ENCODE measurements at regions not wholly inside any gene's neighbourhood (a gene's known extent, or its start where the extent isn't known, plus 50 kb on each side); places are given as distances from the start of the nearest gene placed in this dataset.

DNA sequence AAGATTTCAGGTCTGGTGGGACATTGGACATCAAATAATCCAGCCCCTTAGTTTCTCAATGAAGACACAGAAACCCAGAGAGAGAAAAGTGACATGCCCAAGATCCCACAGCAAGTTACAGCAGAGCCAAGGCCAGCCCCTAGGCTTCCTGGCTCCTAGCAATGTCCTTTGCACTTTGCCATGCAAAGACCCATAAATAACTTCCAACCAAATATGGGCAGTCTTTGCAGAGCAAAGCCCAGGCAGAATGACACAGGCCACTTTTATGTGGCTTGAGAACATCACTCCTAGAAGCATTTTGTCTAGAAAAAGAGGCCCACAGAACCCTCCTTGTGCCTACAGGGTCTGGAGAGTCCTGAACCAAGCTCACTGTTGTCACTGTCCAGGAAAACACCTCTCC is 78.1 kb upstream of the ATP6AP2 start:
- Histone ChIP-seq H3K9me3 (no peaks in the 10 kb centered on the region), H3K4me3 (no peak overlapping the region), H3K4me1 (ENCODE audit: control insufficient read depth in 1 of 2, low read depth in 2 of 2) (no peaks in the 10 kb centered on the region), H3K27me3 (replicated peaks; ENCODE audit: insufficient read depth) (no peaks in the 10 kb centered on the region), H3K27ac (no peak overlapping the region), H3K36me3 (no peaks in the 10 kb centered on the region)
- TF ChIP-seq, protein P1, sequence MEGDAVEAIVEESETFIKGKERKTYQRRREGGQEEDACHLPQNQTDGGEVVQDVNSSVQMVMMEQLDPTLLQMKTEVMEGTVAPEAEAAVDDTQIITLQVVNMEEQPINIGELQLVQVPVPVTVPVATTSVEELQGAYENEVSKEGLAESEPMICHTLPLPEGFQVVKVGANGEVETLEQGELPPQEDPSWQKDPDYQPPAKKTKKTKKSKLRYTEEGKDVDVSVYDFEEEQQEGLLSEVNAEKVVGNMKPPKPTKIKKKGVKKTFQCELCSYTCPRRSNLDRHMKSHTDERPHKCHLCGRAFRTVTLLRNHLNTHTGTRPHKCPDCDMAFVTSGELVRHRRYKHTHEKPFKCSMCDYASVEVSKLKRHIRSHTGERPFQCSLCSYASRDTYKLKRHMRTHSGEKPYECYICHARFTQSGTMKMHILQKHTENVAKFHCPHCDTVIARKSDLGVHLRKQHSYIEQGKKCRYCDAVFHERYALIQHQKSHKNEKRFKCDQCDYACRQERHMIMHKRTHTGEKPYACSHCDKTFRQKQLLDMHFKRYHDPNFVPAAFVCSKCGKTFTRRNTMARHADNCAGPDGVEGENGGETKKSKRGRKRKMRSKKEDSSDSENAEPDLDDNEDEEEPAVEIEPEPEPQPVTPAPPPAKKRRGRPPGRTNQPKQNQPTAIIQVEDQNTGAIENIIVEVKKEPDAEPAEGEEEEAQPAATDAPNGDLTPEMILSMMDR (IDR thresholded peaks at IDR 0.05): no peak
- ATAC-seq (ENCODE audit: insufficient number of reproducible peaks, low FRiP score, low read depth): no peak
- DNase-seq (ENCODE audit: low spot score): no peak

DNA sequence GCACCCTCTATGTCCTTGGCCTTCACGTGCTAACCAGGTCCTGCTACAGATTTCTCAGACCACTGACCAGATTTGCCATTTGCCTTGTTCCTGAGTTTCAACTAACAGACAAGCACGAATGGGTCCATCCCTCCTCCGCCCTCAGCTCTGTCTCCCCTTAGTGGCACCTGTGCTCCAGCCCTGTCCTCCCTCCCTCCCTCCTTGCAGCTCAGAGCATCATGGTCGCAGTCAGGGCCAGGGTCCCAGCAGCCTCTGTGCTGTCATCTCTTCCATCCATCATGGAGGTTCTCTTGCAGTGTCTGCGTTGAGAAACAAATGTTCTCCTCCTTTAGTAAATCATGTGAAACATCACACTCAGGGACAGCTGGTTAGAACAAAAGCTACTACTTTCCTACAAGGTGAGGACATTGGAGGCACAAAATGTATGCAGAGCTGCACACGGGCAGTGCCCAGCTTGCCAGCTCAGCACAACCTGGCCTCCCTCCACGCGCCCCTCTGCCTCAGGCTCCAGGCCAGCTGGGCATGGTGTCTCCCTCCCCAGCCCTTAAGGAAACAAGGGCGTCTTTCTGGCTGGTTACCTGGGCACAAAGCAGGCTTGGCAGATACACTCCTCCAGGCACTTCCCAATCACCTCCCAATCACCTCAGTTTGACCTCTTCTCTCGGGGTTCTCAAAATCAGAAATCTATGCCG is 79.5 kb upstream of the ATP6AP2 start:
- TF ChIP-seq, protein P1 (IDR thresholded peaks at IDR 0.05): no peak
- H3K27me3 ChIP-seq (replicated peaks; ENCODE audit: insufficient read depth): no peaks in the 10 kb centered on the region
- H3K9me3 ChIP-seq: no peaks in the 10 kb centered on the region
- H3K36me3 ChIP-seq: no peaks in the 10 kb centered on the region
- DNase-seq (ENCODE audit: low spot score): no peak
- H3K4me1 ChIP-seq (ENCODE audit: control insufficient read depth in 1 of 2, low read depth in 2 of 2): no peaks in the 10 kb centered on the region
- H3K27ac ChIP-seq: no peak overlapping the region
- ATAC-seq (ENCODE audit: insufficient number of reproducible peaks, low FRiP score, low read depth): no peak
- no peak overlapping the region for H3K4me3 ChIP-seq

DNA sequence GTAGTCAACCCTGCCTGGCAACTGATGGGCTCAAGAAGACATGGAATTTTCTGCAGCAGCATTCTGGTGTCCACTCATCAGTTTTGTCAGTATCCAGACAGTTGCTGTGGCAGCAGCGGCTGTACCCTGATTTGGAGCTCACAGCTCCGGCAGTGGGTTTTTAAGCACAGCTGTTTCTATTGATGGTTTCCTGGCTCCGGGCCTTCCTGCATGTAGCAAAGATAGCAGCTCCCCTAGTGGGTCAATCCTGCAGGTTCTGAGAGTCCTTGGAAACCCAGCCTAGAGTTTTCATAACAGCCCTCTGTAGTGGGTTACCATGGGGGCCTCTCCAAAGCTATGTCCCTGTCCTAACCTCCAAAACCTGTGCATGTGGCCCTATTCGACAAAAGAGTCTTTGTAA is 84.0 kb upstream of the ATP6AP2 start:
- no peaks in the 10 kb centered on the region for H3K4me1 ChIP-seq (ENCODE audit: control insufficient read depth in 1 of 2, low read depth in 2 of 2)
- H3K27me3 ChIP-seq (replicated peaks; ENCODE audit: insufficient read depth): no peaks in the 10 kb centered on the region
- no peaks in the 10 kb centered on the region for H3K9me3 ChIP-seq
- H3K36me3 ChIP-seq: no peaks in the 10 kb centered on the region
- no peak overlapping the region for H3K27ac ChIP-seq
- DNase-seq (ENCODE audit: low spot score): no peak
- H3K4me3 ChIP-seq: no peak overlapping the region
- no peak for ATAC-seq (ENCODE audit: insufficient number of reproducible peaks, low FRiP score, low read depth)
- TF ChIP-seq, protein P1 (IDR thresholded peaks at IDR 0.05): no peak

DNA sequence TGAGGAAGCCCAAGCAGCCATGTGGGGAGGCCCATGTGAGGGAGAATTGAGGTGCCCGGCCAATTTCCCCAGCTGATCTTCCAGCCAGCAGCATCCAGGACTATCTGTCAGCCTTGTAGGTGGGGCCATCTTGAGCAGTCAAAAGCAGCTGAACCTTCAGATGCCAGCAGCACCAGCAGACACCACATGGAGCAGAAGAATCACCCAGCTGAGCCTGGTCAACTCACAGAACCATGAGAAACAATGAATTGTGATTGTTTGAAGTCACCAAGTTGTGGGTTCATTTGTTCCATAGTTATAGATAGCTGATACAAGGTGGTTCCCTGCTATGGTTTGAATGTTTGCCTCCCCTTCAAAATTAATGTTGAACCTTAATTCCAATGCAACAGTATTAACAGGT is 85.1 kb upstream of the ATP6AP2 start:
- ATAC-seq (ENCODE audit: insufficient number of reproducible peaks, low FRiP score, low read depth) (no peak), DNase-seq (ENCODE audit: low spot score) (no peak)
- TF ChIP-seq, protein P1 (IDR thresholded peaks at IDR 0.05): no peak
- Histone ChIP-seq H3K36me3 (no peaks in the 10 kb centered on the region), H3K27me3 (replicated peaks; ENCODE audit: insufficient read depth) (no peaks in the 10 kb centered on the region), H3K4me1 (ENCODE audit: control insufficient read depth in 1 of 2, low read depth in 2 of 2) (no peaks in the 10 kb centered on the region), H3K27ac (no peak overlapping the region), H3K9me3 (no peaks in the 10 kb centered on the region), H3K4me3 (no peak overlapping the region)

DNA sequence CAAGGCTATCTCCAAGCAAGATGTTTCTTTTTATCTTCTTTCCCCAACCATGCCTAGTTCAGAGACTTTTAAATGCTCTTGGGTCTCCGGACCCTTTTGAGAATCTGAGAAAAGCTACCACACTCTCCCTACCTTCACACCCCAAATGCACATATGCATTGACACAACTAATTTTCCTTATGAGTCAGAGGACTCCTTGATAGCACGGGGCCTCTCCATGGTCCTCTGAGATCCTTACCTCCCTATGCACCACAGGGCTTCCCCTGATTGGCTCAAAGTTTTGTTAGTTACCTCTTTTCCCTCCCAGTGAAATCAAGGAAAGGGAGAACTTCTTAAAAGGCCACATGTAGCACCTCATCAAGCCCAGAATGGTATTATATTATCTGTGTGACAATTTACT is 86.8 kb upstream of the ATP6AP2 start:
- Histone ChIP-seq H3K4me3 (no peak overlapping the region), H3K27me3 (replicated peaks; ENCODE audit: insufficient read depth) (no peaks in the 10 kb centered on the region), H3K27ac (no peak overlapping the region), H3K36me3 (no peaks in the 10 kb centered on the region), H3K4me1 (ENCODE audit: control insufficient read depth in 1 of 2, low read depth in 2 of 2) (no peaks in the 10 kb centered on the region), H3K9me3 (no peaks in the 10 kb centered on the region)
- TF ChIP-seq, protein P1 (IDR thresholded peaks at IDR 0.05): no peak
- ATAC-seq (ENCODE audit: insufficient number of reproducible peaks, low FRiP score, low read depth) (no peak), DNase-seq (ENCODE audit: low spot score) (no peak)

Measured in thoracic aorta (tissue), 2 donors.